ENCODE measurements at regions not wholly inside any gene's neighbourhood (a gene's known extent, or its start where the extent isn't known, plus 50 kb on each side); places are given as distances from the start of the nearest gene placed in this dataset.

- H3K36me3 Mint-ChIP-seq (ENCODE audit: low read depth) = no peaks in the 10 kb centered on the region
- intact Hi-C loops (cut with DNase I, micrococcal nuclease) = no loop called here
Measured at GRCh38 chr4:84413976-84414375, 85.1 kb downstream of the NKX6-1 start.

GRCh38 chr4:84413480-84413879 is 85.6 kb downstream of the NKX6-1 start:
- no peak overlapping the region for H3K4me3 Mint-ChIP-seq
- H3K9me3 Mint-ChIP-seq = no peaks in the 10 kb centered on the region
- H3K27ac Mint-ChIP-seq = no peak overlapping the region
- no peak overlapping the region for H3K27ac ChIP-seq (ENCODE audit: low read depth in 1 of 2, low read length in 2 of 2)
- no peaks in the 10 kb centered on the region for H3K9me3 ChIP-seq (ENCODE audit: control insufficient read depth in 1 of 2, insufficient read depth in 1 of 2, low read length in 2 of 2)
- DNase-seq = no peak
- no peaks in the 10 kb centered on the region for H3K4me1 ChIP-seq (ENCODE audit: insufficient read depth, low read length)
- no peaks in the 10 kb centered on the region for H3K4me1 Mint-ChIP-seq (ENCODE audit: low read depth)
- no peak for TF ChIP-seq CTCF (IDR thresholded peaks at IDR 0.05)
- no peak for ATAC-seq (ENCODE audit: poor library complexity)
- H3K27me3 Mint-ChIP-seq = peaks cover 3% of the 10 kb centered on the region
- intact Hi-C loops (cut with DNase I, micrococcal nuclease) = no loop called here
- no peaks in the 10 kb centered on the region for H3K36me3 ChIP-seq (ENCODE audit: insufficient read depth, low read length)
- no peaks in the 10 kb centered on the region for H3K27me3 ChIP-seq (ENCODE audit: control insufficient read depth in 1 of 2, insufficient read depth in 2 of 2, low read length in 2 of 2)
- no peak overlapping the region for H3K4me3 ChIP-seq (ENCODE audit: low read length)
- POLR2A ChIA-PET = no interaction called here
- CTCF ChIA-PET = no interaction called here
- no peaks in the 10 kb centered on the region for H3K36me3 Mint-ChIP-seq (ENCODE audit: low read depth)

More at GRCh38 chr4:84413976-84414375, 85.1 kb downstream of the NKX6-1 start:
- Histone ChIP-seq H3K27ac (ENCODE audit: low read depth in 1 of 2, low read length in 2 of 2) (no peak overlapping the region), H3K27me3 (ENCODE audit: control insufficient read depth in 1 of 2, insufficient read depth in 2 of 2, low read length in 2 of 2) (no peaks in the 10 kb centered on the region), H3K4me3 (ENCODE audit: low read length) (no peak overlapping the region), H3K36me3 (ENCODE audit: insufficient read depth, low read length) (no peaks in the 10 kb centered on the region), H3K9me3 (ENCODE audit: control insufficient read depth in 1 of 2, insufficient read depth in 1 of 2, low read length in 2 of 2) (no peaks in the 10 kb centered on the region), H3K4me1 (ENCODE audit: insufficient read depth, low read length) (no peaks in the 10 kb centered on the region)
- no peaks in the 10 kb centered on the region for H3K4me1 Mint-ChIP-seq (ENCODE audit: low read depth)
- no peak overlapping the region for H3K27ac Mint-ChIP-seq
- no peak for TF ChIP-seq CTCF (IDR thresholded peaks at IDR 0.05)
- H3K9me3 Mint-ChIP-seq = no peaks in the 10 kb centered on the region
- H3K27me3 Mint-ChIP-seq = peaks cover 3% of the 10 kb centered on the region
- no peak for DNase-seq
- H3K4me3 Mint-ChIP-seq = no peak overlapping the region
- POLR2A ChIA-PET = no interaction called here
- CTCF ChIA-PET = no interaction called here
- no peak for ATAC-seq (ENCODE audit: poor library complexity)

GRCh38 chr4:84412062-84412461 is 87.0 kb downstream of the NKX6-1 start:
- Histone ChIP-seq H3K36me3 (ENCODE audit: insufficient read depth, low read length) (no peaks in the 10 kb centered on the region), H3K27ac (ENCODE audit: low read depth in 1 of 2, low read length in 2 of 2) (no peak overlapping the region), H3K27me3 (ENCODE audit: control insufficient read depth in 1 of 2, insufficient read depth in 2 of 2, low read length in 2 of 2) (no peaks in the 10 kb centered on the region), H3K4me3 (ENCODE audit: low read length) (no peak overlapping the region), H3K9me3 (ENCODE audit: control insufficient read depth in 1 of 2, insufficient read depth in 1 of 2, low read length in 2 of 2) (no peaks in the 10 kb centered on the region), H3K4me1 (ENCODE audit: insufficient read depth, low read length) (no peaks in the 10 kb centered on the region)
- no peaks in the 10 kb centered on the region for H3K36me3 Mint-ChIP-seq (ENCODE audit: low read depth)
- H3K27ac Mint-ChIP-seq = no peak overlapping the region
- intact Hi-C loops (cut with DNase I, micrococcal nuclease) = no loop called here
- POLR2A ChIA-PET = no interaction called here
- TF ChIP-seq CTCF (IDR thresholded peaks at IDR 0.05) = no peak
- H3K9me3 Mint-ChIP-seq = no peaks in the 10 kb centered on the region
- H3K4me3 Mint-ChIP-seq = no peak overlapping the region
- no peak for DNase-seq
- peaks cover 2% of the 10 kb centered on the region for H3K27me3 Mint-ChIP-seq
- no peaks in the 10 kb centered on the region for H3K4me1 Mint-ChIP-seq (ENCODE audit: low read depth)
- ATAC-seq (ENCODE audit: poor library complexity) = no peak
- CTCF ChIA-PET = no interaction called here
